Breast epithelium (tissue), 3 donors: ENCODE measurements at regions not wholly inside any gene's neighbourhood (a gene's known extent, or its start where the extent isn't known, plus 50 kb on each side); places are given as distances from the start of the nearest gene placed in this dataset.

Source experiments
- CTCF ChIP-seq, 3 donors: fragments of 450-650 bp; IDR thresholded peaks; one replicate each; pipeline ENCODE4 v1.5.1; 2016 to 2017; ENCODE audit warnings: antibody characterized with exemption in 3 of 3, mild to moderate bottlenecking in 3 of 3, moderate library complexity in 3 of 3
- POLR2A ChIP-seq: fragments of 450-650 bp; IDR thresholded peaks from one replicate; pipeline ENCODE4 v1.6.1; 2016; ENCODE audit warnings: antibody characterized with exemption, mild to moderate bottlenecking, moderate library complexity
- POLR2AphosphoS5 ChIP-seq, 3 donors: sonication (generic); formaldehyde crosslinking; IDR thresholded peaks; one replicate each; pipeline ENCODE4 v1.6.1; 2017; ENCODE audit warnings: antibody characterized with exemption in 3 of 3

GRCh38 chr4:126440297-126440696, 1125.5 kb downstream of the FAT4 start:
- no peak for TF ChIP-seq CTCF (IDR thresholded peaks at IDR 0.05)
- TF ChIP-seq POLR2A, result no peak
- no peak for TF ChIP-seq POLR2AphosphoS5 (IDR thresholded peaks at IDR 0.05)
